ENCODE measurements at regions not wholly inside any gene's neighbourhood (a gene's known extent, or its start where the extent isn't known, plus 50 kb on each side); places are given as distances from the start of the nearest gene placed in this dataset.

DNA sequence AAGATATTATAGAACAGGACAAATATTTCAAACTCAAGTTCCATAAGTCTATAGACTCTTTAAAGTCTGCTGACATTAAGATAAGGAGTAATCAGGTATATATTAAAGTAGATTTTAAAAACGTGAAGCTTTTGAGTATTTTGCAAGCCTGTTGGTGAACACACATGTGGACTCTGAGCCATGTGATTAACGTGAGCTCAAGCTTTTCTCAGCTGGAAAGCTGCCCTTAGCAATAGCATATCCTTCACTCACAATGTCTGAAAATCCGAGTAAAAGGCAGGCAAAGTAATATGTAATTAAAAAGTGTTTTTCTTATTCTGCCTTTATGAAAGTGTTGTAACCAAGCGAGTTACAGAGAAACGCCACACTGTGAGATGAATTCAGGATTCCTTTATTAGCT lies 140.5 kb upstream of the AADAT start:
- dilution Hi-C loops (cut with MboI; ENCODE audit: extremely low pct_ligation_motif_present, low sequenced_read_pairs), result no loop called here
- H2AFZ ChIP-seq (ENCODE audit: control insufficient read depth, low read length), result no peak overlapping the region
- no peak for FAIRE-seq

DNA sequence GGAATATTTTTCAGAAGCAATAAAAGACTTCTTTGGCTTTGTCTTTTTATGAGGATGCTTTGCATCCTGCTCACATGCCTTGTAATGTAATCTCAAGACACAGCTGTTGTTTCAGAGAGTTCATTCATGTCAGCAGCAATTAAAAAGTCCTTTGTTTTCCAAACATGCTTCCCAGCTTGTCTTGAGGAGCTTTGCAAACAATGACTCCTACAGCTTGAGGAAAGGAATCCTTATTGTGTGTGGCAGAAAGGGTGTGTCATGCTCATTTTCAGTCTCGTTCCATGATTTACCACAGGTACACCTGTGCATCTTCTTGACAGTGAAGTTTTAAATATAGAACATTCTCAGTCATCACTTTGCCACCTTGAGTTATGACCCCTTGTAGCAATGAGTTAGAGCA lies 139.2 kb upstream of the AADAT start:
- Histone ChIP-seq H3K4me3 (ENCODE audit: control insufficient read depth in 2 of 3, extremely low read depth in 1 of 3, insufficient read depth in 2 of 3, low read depth in 1 of 3, low read length in 3 of 3) (no peak overlapping the region), H3K79me2 (ENCODE audit: control insufficient read depth, insufficient read depth, low read length) (no peaks in the 10 kb centered on the region), H3K27me3 (ENCODE audit: control insufficient read depth, extremely low read depth, insufficient read depth, low read length) (no peaks in the 10 kb centered on the region), H3K4me1 (ENCODE audit: control insufficient read depth, extremely low read depth, insufficient read depth, low read length) (no peaks in the 10 kb centered on the region), H4K20me1 (ENCODE audit: control insufficient read depth, extremely low read depth, insufficient read depth, low read length) (no peaks in the 10 kb centered on the region), H2AFZ (ENCODE audit: control insufficient read depth, low read length) (no peak overlapping the region), H3K9me1 (ENCODE audit: control insufficient read depth, extremely low read depth, insufficient read depth, low read length) (no peaks in the 10 kb centered on the region), H3K9ac (ENCODE audit: control insufficient read depth, extremely low read depth, insufficient read depth, low read length) (no peak overlapping the region), H3K4me2 (ENCODE audit: control insufficient read depth, extremely low read depth, insufficient read depth, low read depth, low read length) (no peak overlapping the region), H3K27ac (ENCODE audit: control insufficient read depth, insufficient read depth, low read length) (no peak overlapping the region), H3K9me3 (ENCODE audit: control insufficient read depth, low read depth, low read length) (no peaks in the 10 kb centered on the region), H3K36me3 (ENCODE audit: control insufficient read depth in 2 of 2, extremely low read depth in 1 of 2, insufficient read depth in 2 of 2, low read length in 2 of 2) (no peaks in the 10 kb centered on the region)
- dilution Hi-C loops (cut with MboI; ENCODE audit: extremely low pct_ligation_motif_present, low sequenced_read_pairs), result no loop called here
- FAIRE-seq, result peak; percentile 20
- DNase-seq (ENCODE audit: low read depth, low spot score), result no peak
- no peak for TF ChIP-seq EZH2 (IDR thresholded peaks at IDR 0.05; ENCODE audit: low read length)
- TF ChIP-seq, protein P1, sequence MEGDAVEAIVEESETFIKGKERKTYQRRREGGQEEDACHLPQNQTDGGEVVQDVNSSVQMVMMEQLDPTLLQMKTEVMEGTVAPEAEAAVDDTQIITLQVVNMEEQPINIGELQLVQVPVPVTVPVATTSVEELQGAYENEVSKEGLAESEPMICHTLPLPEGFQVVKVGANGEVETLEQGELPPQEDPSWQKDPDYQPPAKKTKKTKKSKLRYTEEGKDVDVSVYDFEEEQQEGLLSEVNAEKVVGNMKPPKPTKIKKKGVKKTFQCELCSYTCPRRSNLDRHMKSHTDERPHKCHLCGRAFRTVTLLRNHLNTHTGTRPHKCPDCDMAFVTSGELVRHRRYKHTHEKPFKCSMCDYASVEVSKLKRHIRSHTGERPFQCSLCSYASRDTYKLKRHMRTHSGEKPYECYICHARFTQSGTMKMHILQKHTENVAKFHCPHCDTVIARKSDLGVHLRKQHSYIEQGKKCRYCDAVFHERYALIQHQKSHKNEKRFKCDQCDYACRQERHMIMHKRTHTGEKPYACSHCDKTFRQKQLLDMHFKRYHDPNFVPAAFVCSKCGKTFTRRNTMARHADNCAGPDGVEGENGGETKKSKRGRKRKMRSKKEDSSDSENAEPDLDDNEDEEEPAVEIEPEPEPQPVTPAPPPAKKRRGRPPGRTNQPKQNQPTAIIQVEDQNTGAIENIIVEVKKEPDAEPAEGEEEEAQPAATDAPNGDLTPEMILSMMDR (optimal IDR thresholded peaks at IDR 0.05 in 1 of 3, IDR thresholded peaks at IDR 0.05 in 1 of 3, conservative IDR thresholded peaks at IDR 0.05 in 1 of 3; ENCODE audit: extremely low read depth in 1 of 3, insufficient read depth in 2 of 3, low read length in 3 of 3), result no peak

More for the DNA sequence above, 140.5 kb upstream of the AADAT start:
- no peaks in the 10 kb centered on the region for H3K4me1 ChIP-seq (ENCODE audit: control insufficient read depth, extremely low read depth, insufficient read depth, low read length)
- DNase-seq (ENCODE audit: low read depth, low spot score), result no peak
- no peaks in the 10 kb centered on the region for H3K79me2 ChIP-seq (ENCODE audit: control insufficient read depth, insufficient read depth, low read length)
- no peaks in the 10 kb centered on the region for H3K9me3 ChIP-seq (ENCODE audit: control insufficient read depth, low read depth, low read length)
- H3K36me3 ChIP-seq (ENCODE audit: control insufficient read depth in 2 of 2, extremely low read depth in 1 of 2, insufficient read depth in 2 of 2, low read length in 2 of 2), result no peaks in the 10 kb centered on the region
- H3K9me1 ChIP-seq (ENCODE audit: control insufficient read depth, extremely low read depth, insufficient read depth, low read length), result no peaks in the 10 kb centered on the region
- H3K9ac ChIP-seq (ENCODE audit: control insufficient read depth, extremely low read depth, insufficient read depth, low read length), result no peak overlapping the region
- H3K4me2 ChIP-seq (ENCODE audit: control insufficient read depth, extremely low read depth, insufficient read depth, low read depth, low read length), result no peak overlapping the region
- TF ChIP-seq EZH2 (IDR thresholded peaks at IDR 0.05; ENCODE audit: low read length), result no peak
- TF ChIP-seq, protein P1 (optimal IDR thresholded peaks at IDR 0.05 in 1 of 3, IDR thresholded peaks at IDR 0.05 in 1 of 3, conservative IDR thresholded peaks at IDR 0.05 in 1 of 3; ENCODE audit: extremely low read depth in 1 of 3, insufficient read depth in 2 of 3, low read length in 3 of 3), result no peak
- no peaks in the 10 kb centered on the region for H3K27me3 ChIP-seq (ENCODE audit: control insufficient read depth, extremely low read depth, insufficient read depth, low read length)
- H3K4me3 ChIP-seq (ENCODE audit: control insufficient read depth in 2 of 3, extremely low read depth in 1 of 3, insufficient read depth in 2 of 3, low read depth in 1 of 3, low read length in 3 of 3), result no peak overlapping the region
- H4K20me1 ChIP-seq (ENCODE audit: control insufficient read depth, extremely low read depth, insufficient read depth, low read length), result no peaks in the 10 kb centered on the region
- H3K27ac ChIP-seq (ENCODE audit: control insufficient read depth, insufficient read depth, low read length), result no peak overlapping the region
